ENCODE measurements at regions not wholly inside any gene's neighbourhood (a gene's known extent, or its start where the extent isn't known, plus 50 kb on each side); places are given as distances from the start of the nearest gene placed in this dataset.
"Not testable (repeated sequence)": the region's sequence is repeated elsewhere in the genome, so short reads cannot be mapped to it uniquely, and the experiment has no call there.

- H3K36me3 ChIP-seq, result no peaks in the 10 kb centered on the region
- peaks cover 21% of the 10 kb centered on the region for H3K4me1 ChIP-seq (replicated peaks)
- no peak overlapping the region for H3K4me3 ChIP-seq
- H3K27ac ChIP-seq, result peak overlapping the region; percentile 53
- DNase-seq (ENCODE audit: low read depth in 1 of 2, low spot score in 2 of 2), result peak; percentile 91 to 99
- no peaks in the 10 kb centered on the region for H3K9me3 ChIP-seq (replicated peaks)
- H3K27me3 ChIP-seq (replicated peaks), result no peaks in the 10 kb centered on the region
Measured at GRCh38 chr13:80840316-80840976, 499.5 kb upstream of the SPRY2 start.

GRCh38 chr13:80835902-80836301 lies 495.0 kb upstream of the SPRY2 start:
- H3K36me3 ChIP-seq, result no peaks in the 10 kb centered on the region
- no peaks in the 10 kb centered on the region for H3K9me3 ChIP-seq (replicated peaks)
- H3K4me3 ChIP-seq, result no peak overlapping the region
- H3K27me3 ChIP-seq (replicated peaks), result no peaks in the 10 kb centered on the region
- no peak overlapping the region for H3K27ac ChIP-seq
- DNase-seq (ENCODE audit: low read depth in 1 of 2, low spot score in 2 of 2), result no peak
- peaks cover 15% of the 10 kb centered on the region for H3K4me1 ChIP-seq (replicated peaks)

GRCh38 chr13:80830431-80830830 lies 489.5 kb upstream of the SPRY2 start:
- no peaks in the 10 kb centered on the region for H3K9me3 ChIP-seq (replicated peaks)
- no peak for DNase-seq (ENCODE audit: low read depth in 1 of 2, low spot score in 2 of 2)
- H3K4me3 ChIP-seq, result no peak overlapping the region
- no peaks in the 10 kb centered on the region for H3K36me3 ChIP-seq
- no peaks in the 10 kb centered on the region for H3K27me3 ChIP-seq (replicated peaks)
- H3K4me1 ChIP-seq (replicated peaks), result no peaks in the 10 kb centered on the region
- no peak overlapping the region for H3K27ac ChIP-seq

DNA sequence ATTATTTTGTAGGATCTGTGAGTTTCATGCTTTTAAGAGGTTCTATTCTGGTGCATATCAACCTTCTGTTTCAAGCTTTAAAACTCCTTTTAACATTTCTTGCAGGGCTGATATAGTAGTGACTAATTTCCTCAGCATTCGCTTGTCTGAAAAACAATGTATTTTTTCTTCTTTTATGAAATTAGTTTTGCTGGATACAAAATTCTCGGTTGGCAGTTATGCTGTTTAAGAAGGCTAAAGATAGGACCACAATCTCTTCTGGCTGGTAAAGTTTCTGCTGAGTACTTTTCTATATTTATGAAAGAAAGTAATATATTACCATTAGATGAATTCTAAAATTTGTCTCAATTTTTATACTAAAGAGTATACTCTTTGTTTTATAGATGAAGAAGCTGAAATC lies 487.8 kb upstream of the SPRY2 start:
- Histone ChIP-seq H3K9me3 (replicated peaks) (no peaks in the 10 kb centered on the region), H3K4me1 (replicated peaks) (no peaks in the 10 kb centered on the region), H3K27me3 (replicated peaks) (no peaks in the 10 kb centered on the region), H3K27ac (no peak overlapping the region), H3K36me3 (no peaks in the 10 kb centered on the region), H3K4me3 (no peak overlapping the region)
- DNase-seq (ENCODE audit: low read depth in 1 of 2, low spot score in 2 of 2), result no peak

GRCh38 chr13:80825276-80825675 lies 484.4 kb upstream of the SPRY2 start:
- Histone ChIP-seq H3K4me3 (no peak overlapping the region), H3K9me3 (replicated peaks) (no peaks in the 10 kb centered on the region), H3K4me1 (replicated peaks) (no peaks in the 10 kb centered on the region), H3K36me3 (no peaks in the 10 kb centered on the region), H3K27ac (no peak overlapping the region), H3K27me3 (replicated peaks) (no peaks in the 10 kb centered on the region)
- no peak for DNase-seq (ENCODE audit: low read depth in 1 of 2, low spot score in 2 of 2)

DNA sequence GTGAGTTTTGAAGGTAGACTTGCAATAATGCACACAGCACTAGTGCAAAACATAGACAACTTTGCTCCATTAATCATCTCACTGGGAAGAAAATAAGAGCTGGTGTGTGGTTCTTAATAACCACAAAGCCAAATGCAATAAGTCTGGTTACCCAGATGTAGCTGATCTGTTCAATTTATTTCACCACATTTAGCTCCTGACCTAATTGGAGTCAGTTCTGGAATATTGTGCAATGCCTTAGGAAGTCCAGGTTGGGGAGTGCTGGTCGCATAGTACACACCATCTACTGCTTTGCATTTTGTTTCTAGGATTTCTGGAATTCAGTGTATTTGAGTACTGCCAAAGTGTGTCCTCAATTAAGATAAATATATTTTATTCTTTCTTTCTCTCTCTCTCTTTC lies 483.3 kb upstream of the SPRY2 start:
- DNase-seq (ENCODE audit: low read depth in 1 of 2, low spot score in 2 of 2), result no peak
- no peaks in the 10 kb centered on the region for H3K36me3 ChIP-seq
- H3K4me1 ChIP-seq (replicated peaks), result no peaks in the 10 kb centered on the region
- no peak overlapping the region for H3K27ac ChIP-seq
- H3K4me3 ChIP-seq, result no peak overlapping the region
- H3K9me3 ChIP-seq (replicated peaks), result no peaks in the 10 kb centered on the region
- no peaks in the 10 kb centered on the region for H3K27me3 ChIP-seq (replicated peaks)

DNA sequence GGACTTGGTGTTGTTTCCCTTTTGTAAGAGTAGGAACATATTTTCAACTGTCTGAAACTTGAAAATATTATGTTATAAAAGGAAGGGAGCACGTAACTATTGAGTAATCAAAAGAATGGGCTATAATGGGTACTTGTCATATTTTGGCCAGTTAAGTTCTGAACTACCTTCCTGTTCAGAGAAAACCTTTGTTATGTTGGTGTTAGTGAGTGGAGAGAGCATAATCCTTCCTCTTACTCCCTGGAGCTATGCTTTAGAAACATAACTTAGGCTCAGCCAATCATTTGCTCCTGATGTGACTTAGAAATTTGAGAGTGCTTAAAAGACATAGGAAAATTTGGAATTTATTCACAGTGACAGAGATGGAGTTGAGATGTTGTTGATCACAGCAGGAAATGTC lies 482.5 kb upstream of the SPRY2 start:
- no peaks in the 10 kb centered on the region for H3K27me3 ChIP-seq (replicated peaks)
- DNase-seq (ENCODE audit: low read depth in 1 of 2, low spot score in 2 of 2), result no peak
- no peak overlapping the region for H3K4me3 ChIP-seq
- H3K4me1 ChIP-seq (replicated peaks), result no peaks in the 10 kb centered on the region
- H3K36me3 ChIP-seq, result no peaks in the 10 kb centered on the region
- no peak overlapping the region for H3K27ac ChIP-seq
- H3K9me3 ChIP-seq (replicated peaks), result no peaks in the 10 kb centered on the region

GRCh38 chr13:80821466-80821865 lies 480.5 kb upstream of the SPRY2 start:
- no peak overlapping the region for H3K4me3 ChIP-seq
- H3K36me3 ChIP-seq, result no peaks in the 10 kb centered on the region
- DNase-seq (ENCODE audit: low read depth in 1 of 2, low spot score in 2 of 2), result no peak
- no peaks in the 10 kb centered on the region; the same call in 1 of the 2 replicates for H3K9me3 ChIP-seq (replicated peaks)
- H3K27ac ChIP-seq, result no peak overlapping the region
- H3K4me1 ChIP-seq (replicated peaks), result no peaks in the 10 kb centered on the region
- H3K27me3 ChIP-seq (replicated peaks), result no peaks in the 10 kb centered on the region

- H3K4me1 ChIP-seq (replicated peaks), result no peaks in the 10 kb centered on the region
Measured at GRCh38 chr13:80817979-80818378, 477.1 kb upstream of the SPRY2 start.

GRCh38 chr13:80814541-80814940 lies 473.6 kb upstream of the SPRY2 start:
- H3K36me3 ChIP-seq, result no peaks in the 10 kb centered on the region
- no peak overlapping the region for H3K4me3 ChIP-seq
- DNase-seq (ENCODE audit: low read depth in 1 of 2, low spot score in 2 of 2), result peak in 1 of 2 experiments; percentile 34
- no peaks in the 10 kb centered on the region for H3K27me3 ChIP-seq (replicated peaks)
- peaks cover 2% of the 10 kb centered on the region; the same call in 1 of the 2 replicates for H3K9me3 ChIP-seq (replicated peaks)
- no peak overlapping the region for H3K27ac ChIP-seq
- H3K4me1 ChIP-seq (replicated peaks), result no peaks in the 10 kb centered on the region

More at GRCh38 chr13:80817979-80818378, 477.1 kb upstream of the SPRY2 start:
- no peaks in the 10 kb centered on the region; the same call in 1 of the 2 replicates for H3K9me3 ChIP-seq (replicated peaks)
- H3K36me3 ChIP-seq, result no peaks in the 10 kb centered on the region
- H3K27me3 ChIP-seq (replicated peaks), result no peaks in the 10 kb centered on the region
- H3K27ac ChIP-seq, result no peak overlapping the region
- H3K4me3 ChIP-seq, result no peak overlapping the region
- DNase-seq (ENCODE audit: low read depth in 1 of 2, low spot score in 2 of 2), result no peak

GRCh38 chr13:80810294-80810693 lies 469.4 kb upstream of the SPRY2 start:
- DNase-seq (ENCODE audit: low read depth in 1 of 2, low spot score in 2 of 2); H3K36me3 ChIP-seq; H3K4me1 ChIP-seq (replicated peaks); H3K4me3 ChIP-seq; H3K27me3 ChIP-seq (replicated peaks); H3K9me3 ChIP-seq (replicated peaks); H3K27ac ChIP-seq: not testable (repeated sequence)

GRCh38 chr13:80802946-80803345 lies 462.0 kb upstream of the SPRY2 start:
- no peak overlapping the region for H3K4me3 ChIP-seq
- no peaks in the 10 kb centered on the region for H3K9me3 ChIP-seq (replicated peaks)
- peak in 1 of 2 experiments; percentile 52 for DNase-seq (ENCODE audit: low read depth in 1 of 2, low spot score in 2 of 2)
- H3K4me1 ChIP-seq (replicated peaks), result no peaks in the 10 kb centered on the region
- H3K27ac ChIP-seq, result no peak overlapping the region
- no peaks in the 10 kb centered on the region for H3K27me3 ChIP-seq (replicated peaks)
- no peaks in the 10 kb centered on the region for H3K36me3 ChIP-seq

DNA sequence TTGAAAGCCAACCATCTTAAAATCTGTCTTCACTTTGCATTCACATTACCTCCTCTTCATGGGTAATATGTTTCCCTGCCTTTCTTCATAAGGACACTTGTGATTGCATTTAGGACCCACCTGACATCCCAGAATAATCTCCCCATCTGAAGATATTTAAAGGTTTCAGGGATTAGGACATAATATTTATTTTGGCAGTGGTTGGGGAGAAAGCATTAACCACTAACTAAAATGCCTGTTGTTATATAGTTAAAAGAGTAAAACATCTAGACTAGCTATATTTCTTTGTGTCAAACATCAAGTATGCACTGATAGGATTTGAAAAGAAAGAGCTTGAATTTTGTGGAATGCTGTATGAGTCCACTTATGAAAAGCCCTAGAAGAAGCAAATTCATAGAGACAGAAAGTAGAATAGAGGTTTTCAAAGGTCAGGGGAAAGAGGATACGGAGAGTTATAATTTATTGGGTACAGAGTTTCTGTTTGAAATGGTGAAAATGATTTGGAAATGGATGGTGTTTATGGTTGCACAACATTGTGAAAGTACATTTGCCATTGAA lies 457.7 kb upstream of the SPRY2 start:
- H3K9me3 ChIP-seq (replicated peaks), result no peaks in the 10 kb centered on the region
- no peak overlapping the region for H3K27ac ChIP-seq
- H3K36me3 ChIP-seq, result no peaks in the 10 kb centered on the region
- no peaks in the 10 kb centered on the region for H3K4me1 ChIP-seq (replicated peaks)
- no peak overlapping the region for H3K4me3 ChIP-seq
- no peak for DNase-seq (ENCODE audit: low read depth in 1 of 2, low spot score in 2 of 2)
- no peaks in the 10 kb centered on the region for H3K27me3 ChIP-seq (replicated peaks)

- no peak overlapping the region for H3K4me3 ChIP-seq
- no peak for DNase-seq (ENCODE audit: low read depth in 1 of 2, low spot score in 2 of 2)
- H3K36me3 ChIP-seq, result no peaks in the 10 kb centered on the region
- no peak overlapping the region for H3K27ac ChIP-seq
- no peaks in the 10 kb centered on the region for H3K9me3 ChIP-seq (replicated peaks)
- no peaks in the 10 kb centered on the region for H3K4me1 ChIP-seq (replicated peaks)
- H3K27me3 ChIP-seq (replicated peaks), result no peaks in the 10 kb centered on the region
Measured at GRCh38 chr13:80787604-80788003, 446.7 kb upstream of the SPRY2 start.
